Heart left ventricle (tissue), 16 donors: ENCODE measurements at regions not wholly inside any gene's neighbourhood (a gene's known extent, or its start where the extent isn't known, plus 50 kb on each side); places are given as distances from the start of the nearest gene placed in this dataset.

Experiments
- ATAC-seq, 4 donors: fragments of 200-7000 bp; cut with Tn5 transposase; one replicate each; pipeline ENCODE4 v1.9.1; 2020 to 2022; ENCODE audit warnings: moderate library complexity in 4 of 4, mild to moderate bottlenecking in 3 of 4, moderate number of reproducible peaks in 1 of 4
- DNase-seq, 5 donors: peaks; one replicate each; pipeline ENCODE4 v3.0.0-alpha.2; 2020
- H3K27ac ChIP-seq, 12 donors: fragments of 200-600 bp; sonication (generic) in 4 of 12; one replicate each; pipeline versions ENCODE4 v1.5.0 to v1.8.0; 2016 to 2022; ENCODE audit warnings: mild to moderate bottlenecking in 2 of 12
- H3K27me3 ChIP-seq, 9 donors: fragments of 200-600 bp; sonication (generic) in 2 of 9; one replicate each; pipeline versions ENCODE4 v1.5.1 to v1.8.0; 2016 to 2022; ENCODE audit warnings: mild to moderate bottlenecking in 3 of 9
- H3K36me3 ChIP-seq, 9 donors: fragments of 200-600 bp; sonication (generic) in 2 of 9; one replicate each; pipeline versions ENCODE4 v1.5.0 to v1.8.0; 2018 to 2022; ENCODE audit warnings: mild to moderate bottlenecking in 2 of 9
- H3K4me1 ChIP-seq, 12 donors: fragments of 200-600 bp; sonication (generic) in 4 of 12; one replicate each; pipeline versions ENCODE4 v1.5.0 to v1.8.0; 2016 to 2022; ENCODE audit warnings: mild to moderate bottlenecking in 3 of 12
- H3K4me3 ChIP-seq, 12 donors: fragments of 200-600 bp; sonication (generic) in 4 of 12; one replicate each; pipeline versions ENCODE4 v1.5.0 to v1.8.0; 2017 to 2022; ENCODE audit warnings: mild to moderate bottlenecking in 9 of 12, moderate library complexity in 4 of 12
- H3K9me3 ChIP-seq, 12 donors: fragments of 200-600 bp; sonication (generic) in 4 of 12; one replicate each; pipeline versions ENCODE4 v1.5.0 to v1.8.0; 2016 to 2022; ENCODE audit warnings: mild to moderate bottlenecking in 1 of 12
- CTCF ChIP-seq, 12 donors: fragments of 200-600 bp; sonication (generic) in 4 of 12; IDR thresholded peaks; one replicate each; pipeline versions ENCODE4 v1.5.0 to v1.8.0; 2018 to 2022; ENCODE audit warnings: antibody characterized with exemption in 12 of 12, mild to moderate bottlenecking in 5 of 12
- POLR2A ChIP-seq, 2 donors: fragments of 450-650 bp; IDR thresholded peaks; one replicate each; pipeline ENCODE4 v1.6.1; 2017; ENCODE audit warnings: antibody characterized with exemption in 2 of 2, mild to moderate bottlenecking in 2 of 2, moderate library complexity in 2 of 2
- WGBS, 4 donors: extraction: QIAGEN DNeasy Blood & Tissue Kit in 2 of 4; methylation state at CpG; one replicate each; pipeline versions ENCODE4 v1.1.5 to v1.1.7; 2013 to 2018; 5-methylcytosine and 5-hydroxymethylcytosine counted together
- intact Hi-C, 10 donors: fragments of 100-400 bp; cut with DNase I; formaldehyde crosslinking; loops; one replicate each; pipeline versions ENCODE4 v1.11.1 to v1.14.2; 2022
- donor health status: ischemic (EF 13 %, LVEDD 7.1; RV severe dilation, severe dysfunction).
- donor health status: healthy with polysubstance abuse.
- donor health status: DM: no; HTN: yes; CAD: no.
- donor health status: DM: no; HTN: no; CAD: no.
- donor health status: ischemic (EF 25% LVEDD 6.9; RV normal size, moderate dysfunction).
- donor health status: ischemic (EF 25% LVEDD 5.7; RV mildly dilated, moderate dysfunction).
- donor health status: healthy.
- donor health status: DM: yes; HTN: yes; CAD: no.
- donor health status: ischemic (EF 35%, LVEDD 5.7; RV mildly dilated, moderate dysfunction).
- donor health status: nonischemic (EF 11% LVEDD 7.7; RV severe dilation, severe dysfunction).
- donor health status: DM: yes; HTN: yes; CAD: no.
- donor health status: PGD.
- donor health status: ischemic (EF 29% LVEDD 5.4; RV normal size, mild dysfunction).
- donor health status: nonischemic (EF 23%, LVEDD 6.1; RV moderate dilation, normal function).

GRCh38 chr10:55001422-55001821 is 200.4 kb upstream of the PCDH15 start:
- DNase-seq: no peak
- TF ChIP-seq CTCF (IDR thresholded peaks at IDR 0.05) (no peak), POLR2A (IDR thresholded peaks at IDR 0.05) (no peak)
- Histone ChIP-seq H3K36me3 (no peaks in the 10 kb centered on the region), H3K27ac (no peak overlapping the region), H3K4me1 (no peaks in the 10 kb centered on the region), H3K4me3 (no peak overlapping the region), H3K9me3 (peaks cover 0 to 9% (median 0%) of the 10 kb centered on the region in 12 donors), H3K27me3 (no peaks in the 10 kb centered on the region)
- no peak for ATAC-seq
- 77 to 86% (median 80%) methylated on average over 1 of the region's 1 CpG; no CpG with 5 or more reads in 1 of the 4 donors for WGBS, 4 donors
- intact Hi-C loops: no loop called here

GRCh38 chr10:54993148-54993547 is 192.1 kb upstream of the PCDH15 start:
- intact Hi-C loops: no loop called here
- Histone ChIP-seq H3K27me3 (no peaks in the 10 kb centered on the region), H3K36me3 (no peaks in the 10 kb centered on the region), H3K4me3 (no peak overlapping the region), H3K9me3 (no peaks in the 10 kb centered on the region), H3K4me1 (no peaks in the 10 kb centered on the region), H3K27ac (no peak overlapping the region)
- 73 to 80% (median 77%) methylated on average over 2 of the region's 2 CpGs for WGBS, 4 donors
- no peak for DNase-seq
- ATAC-seq: no peak
- TF ChIP-seq POLR2A (IDR thresholded peaks at IDR 0.05): no peak
- TF ChIP-seq CTCF (IDR thresholded peaks at IDR 0.05): no peak

- intact Hi-C loops: no loop called here
- H3K9me3 ChIP-seq: no peaks in the 10 kb centered on the region
These were observed 184.7 kb upstream of the PCDH15 start for GRCh38 chr10:54985732-54986131.

GRCh38 chr10:54983255-54983654 is 182.2 kb upstream of the PCDH15 start:
- no peak overlapping the region for H3K27ac ChIP-seq
- intact Hi-C loops: no loop called here
- H3K9me3 ChIP-seq: no peaks in the 10 kb centered on the region
- H3K36me3 ChIP-seq: no peaks in the 10 kb centered on the region
- no peaks in the 10 kb centered on the region for H3K27me3 ChIP-seq
- no peaks in the 10 kb centered on the region for H3K4me1 ChIP-seq
- no peak overlapping the region for H3K4me3 ChIP-seq
- TF ChIP-seq CTCF (IDR thresholded peaks at IDR 0.05) (no peak), POLR2A (IDR thresholded peaks at IDR 0.05) (no peak)
- DNase-seq: no peak
- no peak for ATAC-seq

More at GRCh38 chr10:54985732-54986131, 184.7 kb upstream of the PCDH15 start:
- H3K36me3 ChIP-seq: no peaks in the 10 kb centered on the region
- H3K4me3 ChIP-seq: no peak overlapping the region
- ATAC-seq: no peak
- TF ChIP-seq CTCF (IDR thresholded peaks at IDR 0.05) (peak; percentile 6 to 52 (median 30)), POLR2A (IDR thresholded peaks at IDR 0.05) (no peak)
- WGBS, 4 donors: 24 to 33% (median 29%) methylated on average over 1 of the region's 1 CpG
- H3K4me1 ChIP-seq: no peaks in the 10 kb centered on the region
- no peak overlapping the region for H3K27ac ChIP-seq
- no peaks in the 10 kb centered on the region for H3K27me3 ChIP-seq
- DNase-seq: no peak
